Breast epithelium (tissue), 4 donors: ENCODE measurements at regions not wholly inside any gene's neighbourhood (a gene's known extent, or its start where the extent isn't known, plus 50 kb on each side); places are given as distances from the start of the nearest gene placed in this dataset.

ENCODE experiments used
- DNase-seq, 2 donors: peaks; one replicate each; pipeline ENCODE4 v3.0.0-alpha.2; 2019; ENCODE audit warnings: low spot score in 2 of 2
- H3K27ac ChIP-seq, 2 donors: fragments of 200-600 bp; sonication (generic) in 1 of 2; one replicate each; pipeline ENCODE4 v1.5.1; 2016 to 2019; ENCODE audit warnings: mild to moderate bottlenecking in 1 of 2
- H3K27me3 ChIP-seq, 2 donors: fragments of 200-600 bp; sonication (generic) in 1 of 2; one replicate each; pipeline versions ENCODE4 v1.5.1 to v1.6.0; 2017 to 2019; ENCODE audit warnings: control low read depth in 1 of 2, mild to moderate bottlenecking in 1 of 2
- H3K36me3 ChIP-seq: fragments of 200-600 bp; one replicate; pipeline ENCODE4 v1.5.1; 2019
- H3K4me1 ChIP-seq, 2 donors: fragments of 200-600 bp; sonication (generic); one replicate each; pipeline ENCODE4 v1.5.1; 2016 to 2019; ENCODE audit warnings: control low read depth in 1 of 2
- H3K4me3 ChIP-seq, 3 donors: fragments of 200-600 bp; sonication (generic); 1 replicate in 2 of 3; 2 replicates in 1 of 3; pipeline ENCODE4 v1.5.1; 2016 to 2019; ENCODE audit warnings: mild to moderate bottlenecking in 3 of 3, moderate library complexity in 2 of 3
- H3K9me3 ChIP-seq, 2 donors: fragments of 200-600 bp; sonication (generic) in 1 of 2; one replicate each; pipeline ENCODE4 v1.5.1; 2016 to 2019; ENCODE audit warnings: control low read depth in 1 of 2
- CTCF ChIP-seq, 3 donors: fragments of 450-650 bp; IDR thresholded peaks; one replicate each; pipeline ENCODE4 v1.5.1; 2016 to 2017; ENCODE audit warnings: antibody characterized with exemption in 3 of 3, mild to moderate bottlenecking in 3 of 3, moderate library complexity in 3 of 3
- POLR2A ChIP-seq: fragments of 450-650 bp; IDR thresholded peaks from one replicate; pipeline ENCODE4 v1.6.1; 2016; ENCODE audit warnings: antibody characterized with exemption, mild to moderate bottlenecking, moderate library complexity
- POLR2AphosphoS5 ChIP-seq, 3 donors: sonication (generic); formaldehyde crosslinking; IDR thresholded peaks; one replicate each; pipeline ENCODE4 v1.6.1; 2017; ENCODE audit warnings: antibody characterized with exemption in 3 of 3
- intact Hi-C: fragments of 100-400 bp; cut with DNase I; formaldehyde crosslinking; loops from one replicate; pipeline ENCODE4 v1.15.1; 2023; ENCODE audit warnings: low total_unique reads

DNA sequence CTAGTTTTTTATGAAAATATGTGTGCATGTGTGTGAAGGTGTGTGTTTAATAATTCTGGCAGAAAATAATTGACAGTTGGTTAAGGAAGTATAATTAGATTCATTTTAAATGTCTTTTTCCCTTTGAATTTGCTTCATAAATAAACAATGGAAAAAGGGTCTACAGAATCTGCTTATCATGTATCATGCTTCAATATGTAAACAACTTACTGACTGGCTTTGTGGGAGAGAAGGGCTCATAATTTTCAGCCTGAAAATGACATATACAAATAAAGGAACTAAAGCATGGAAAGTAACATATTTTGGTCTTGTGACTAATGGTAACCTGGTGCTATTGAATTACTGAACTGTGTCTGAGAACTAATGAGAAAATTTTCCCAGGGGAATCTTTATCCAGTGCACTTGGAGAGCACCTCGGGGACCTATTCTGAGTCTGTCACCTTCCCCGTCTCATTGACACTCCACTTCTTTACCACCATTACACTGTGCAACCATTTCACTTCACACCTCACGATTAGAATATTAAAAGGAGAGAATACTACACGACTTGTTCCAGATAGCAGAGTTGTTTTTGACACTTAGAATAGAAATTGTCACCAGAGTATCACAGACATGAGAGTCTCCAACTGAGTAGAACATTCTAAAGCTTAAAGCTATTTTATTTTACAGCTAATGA, 298.6 kb downstream of the TFEC start:
- Histone ChIP-seq H3K4me3 (no peak overlapping the region), H3K27ac (no peak overlapping the region), H3K4me1 (no peaks in the 10 kb centered on the region), H3K36me3 (no peaks in the 10 kb centered on the region), H3K27me3 (no peaks in the 10 kb centered on the region), H3K9me3 (no peaks in the 10 kb centered on the region)
- DNase-seq, result no peak
- TF ChIP-seq POLR2A (no peak), POLR2AphosphoS5 (IDR thresholded peaks at IDR 0.05) (no peak), CTCF (IDR thresholded peaks at IDR 0.05) (no peak)
- intact Hi-C loops, result no loop called here

DNA sequence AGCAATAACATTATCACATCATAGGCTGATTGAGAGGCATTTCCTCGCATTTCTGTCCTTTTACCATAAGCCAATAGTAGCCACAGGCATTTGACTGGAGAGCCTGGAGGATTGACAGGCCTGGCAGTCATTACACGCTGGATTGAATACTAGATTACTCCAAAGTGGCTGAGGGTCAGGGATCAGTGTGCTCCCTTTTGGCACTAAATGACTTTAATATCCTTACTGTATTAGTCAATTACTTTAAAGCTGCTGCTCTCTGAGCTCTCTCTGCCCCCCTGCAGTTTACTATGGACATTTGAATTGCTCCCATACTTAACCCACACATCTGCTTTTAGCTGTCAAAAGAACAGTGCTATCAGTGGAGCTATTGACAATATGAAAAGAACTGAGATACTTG, 302.0 kb downstream of the TFEC start:
- Histone ChIP-seq H3K36me3 (no peaks in the 10 kb centered on the region), H3K27me3 (no peaks in the 10 kb centered on the region), H3K4me3 (no peak overlapping the region), H3K4me1 (no peaks in the 10 kb centered on the region), H3K9me3 (no peaks in the 10 kb centered on the region), H3K27ac (no peak overlapping the region)
- TF ChIP-seq POLR2AphosphoS5 (IDR thresholded peaks at IDR 0.05), result no peak
- TF ChIP-seq POLR2A, result no peak
- TF ChIP-seq CTCF (IDR thresholded peaks at IDR 0.05), result no peak
- intact Hi-C loops, result no loop called here
- no peak for DNase-seq

GRCh38 chr7:115724400-115725056, 306.0 kb downstream of the TFEC start:
- Histone ChIP-seq H3K4me1 (no peaks in the 10 kb centered on the region), H3K36me3 (no peaks in the 10 kb centered on the region), H3K9me3 (no peaks in the 10 kb centered on the region), H3K27me3 (no peaks in the 10 kb centered on the region), H3K27ac (no peak overlapping the region), H3K4me3 (no peak overlapping the region)
- TF ChIP-seq POLR2A, result no peak
- TF ChIP-seq CTCF (IDR thresholded peaks at IDR 0.05), result no peak
- no peak for TF ChIP-seq POLR2AphosphoS5 (IDR thresholded peaks at IDR 0.05)
- intact Hi-C loops, result no loop called here
- DNase-seq, result no peak

DNA sequence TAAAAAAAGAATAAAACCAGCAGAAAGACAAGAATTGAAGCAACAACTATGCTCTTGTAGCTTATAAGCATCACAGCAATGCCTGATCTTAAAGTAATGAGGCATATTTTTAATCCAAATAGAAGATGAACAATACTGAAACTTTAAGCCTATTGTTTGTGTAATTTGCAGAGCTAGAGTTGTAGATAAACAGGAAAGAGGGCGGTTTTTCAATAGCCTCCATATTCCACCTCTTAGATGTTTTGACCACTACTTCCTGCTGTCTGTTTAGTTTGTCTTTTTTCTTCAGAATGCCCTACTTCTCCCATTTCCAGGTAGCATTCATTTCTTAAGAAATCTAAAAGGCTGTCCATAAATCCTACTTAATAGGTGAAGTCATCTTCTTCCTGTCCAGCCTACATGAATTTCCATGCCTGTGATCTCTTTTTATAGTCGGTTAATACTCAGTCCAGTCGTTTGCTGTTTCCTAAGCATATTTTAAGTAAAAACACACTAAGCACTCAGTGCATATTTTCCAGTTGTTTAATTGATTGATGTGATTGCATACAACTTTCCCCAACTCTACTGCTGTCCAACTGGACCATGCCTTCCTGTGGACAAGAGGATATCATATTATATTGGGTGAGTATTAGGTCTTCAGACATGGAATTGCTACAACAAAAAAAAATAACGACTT, 308.1 kb downstream of the TFEC start:
- Histone ChIP-seq H3K27ac (no peak overlapping the region), H3K4me1 (no peaks in the 10 kb centered on the region), H3K36me3 (no peaks in the 10 kb centered on the region), H3K4me3 (no peak overlapping the region), H3K9me3 (no peaks in the 10 kb centered on the region), H3K27me3 (no peaks in the 10 kb centered on the region)
- intact Hi-C loops, result no loop called here
- DNase-seq, result no peak
- TF ChIP-seq CTCF (IDR thresholded peaks at IDR 0.05) (no peak), POLR2AphosphoS5 (IDR thresholded peaks at IDR 0.05) (no peak), POLR2A (no peak)
